NCI-H526 treated with DMSO at 0.1 percent for 48 hours (cell line): ENCODE measurements at regions not wholly inside any gene's neighbourhood (a gene's known extent, or its start where the extent isn't known, plus 50 kb on each side); places are given as distances from the start of the nearest gene placed in this dataset.
"Not testable (repeated sequence)": the region's sequence is repeated elsewhere in the genome, so short reads cannot be mapped to it uniquely, and the experiment has no call there.

Experiments used
- DNase-seq: peaks from one replicate; lab custom pipeline; 2025; lab: John Stamatoyannopoulos, UW

DNA sequence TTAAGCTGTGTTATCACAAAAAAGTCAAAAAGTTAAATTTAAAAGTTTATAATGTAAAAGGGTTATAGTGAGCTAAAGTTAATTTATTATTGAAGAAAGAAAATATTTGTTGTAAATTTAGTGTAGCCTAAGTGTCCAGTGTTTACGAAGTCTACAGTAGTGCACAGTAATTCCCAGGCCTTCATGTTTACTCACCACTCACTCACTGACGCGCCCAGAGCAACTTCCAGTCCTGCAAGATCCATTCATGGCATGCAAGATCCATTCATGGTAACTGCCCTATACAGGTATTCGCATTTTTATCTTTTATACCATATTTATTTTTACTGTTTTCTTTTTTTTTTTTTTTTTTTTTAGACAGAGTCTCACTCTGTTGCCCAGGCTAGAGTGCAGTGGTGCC, 69.5 kb downstream of the TPRA1 start:
- no peak for DNase-seq

DNA sequence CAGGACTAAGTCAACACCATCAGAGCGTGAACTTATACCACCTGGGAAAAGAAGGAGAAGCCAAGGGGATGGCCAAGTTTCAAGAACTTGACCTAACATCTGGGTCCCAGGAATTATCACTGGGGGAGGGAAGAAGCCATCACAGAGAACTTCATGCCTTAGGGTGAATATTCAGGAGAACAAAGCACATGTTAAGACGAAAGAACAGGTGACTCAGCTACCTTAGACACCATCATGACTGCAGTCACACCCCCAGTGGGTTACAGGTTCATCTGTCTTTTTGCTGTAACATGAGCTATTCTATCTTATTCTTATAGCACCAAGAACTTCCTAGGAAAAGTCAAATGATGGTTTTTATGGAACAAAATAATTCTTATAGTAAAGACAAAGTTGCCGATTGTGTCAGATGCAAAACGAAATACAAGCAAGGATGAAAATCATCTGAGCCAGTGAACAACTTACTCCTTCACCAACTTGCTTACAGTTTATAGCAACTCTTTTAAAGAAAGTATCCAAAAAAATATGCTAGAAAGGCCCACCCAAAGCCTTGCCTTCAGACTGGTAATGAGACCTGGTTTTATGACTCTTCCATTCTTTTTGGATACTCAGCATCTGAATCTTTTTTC, 72.0 kb downstream of the TPRA1 start:
- DNase-seq, result no peak

DNA sequence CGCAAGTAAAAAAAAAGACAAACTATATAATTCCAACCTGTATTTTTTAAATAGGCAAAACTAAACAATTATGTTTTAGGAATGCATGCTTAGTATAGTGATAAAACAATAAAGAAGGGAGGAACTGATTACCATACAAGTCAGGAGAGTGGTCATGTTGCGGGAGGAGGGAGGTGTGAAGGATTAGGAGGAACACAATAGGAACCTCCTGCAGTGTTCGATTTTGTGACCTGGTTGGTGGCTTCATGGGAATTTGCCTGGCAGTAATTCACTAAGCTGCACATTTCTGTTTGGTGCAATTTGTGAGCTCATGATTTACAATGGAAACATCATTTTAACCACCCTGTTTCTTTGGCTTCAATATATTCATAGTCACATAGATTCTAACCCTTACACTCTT, 78.3 kb downstream of the TPRA1 start:
- no peak for DNase-seq

DNA sequence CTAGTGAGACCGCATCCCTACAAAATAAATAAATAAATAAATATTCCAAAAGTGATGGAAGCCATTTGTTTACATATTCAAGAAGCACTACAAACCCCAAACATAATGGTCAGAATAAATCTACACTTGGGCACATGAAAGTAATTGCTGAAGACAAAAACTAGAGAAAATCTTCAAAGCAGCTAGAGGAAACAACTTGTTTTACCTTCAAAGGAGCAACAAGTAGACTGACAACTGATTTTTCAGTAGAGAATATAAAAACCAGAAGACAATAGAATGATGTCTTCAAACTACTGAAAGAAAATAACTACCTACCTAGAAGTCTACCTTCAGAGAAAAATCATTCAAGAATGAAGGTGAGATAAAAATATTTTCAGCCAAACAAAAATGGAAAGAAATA, 89.4 kb downstream of the TPRA1 start:
- no peak for DNase-seq

DNA sequence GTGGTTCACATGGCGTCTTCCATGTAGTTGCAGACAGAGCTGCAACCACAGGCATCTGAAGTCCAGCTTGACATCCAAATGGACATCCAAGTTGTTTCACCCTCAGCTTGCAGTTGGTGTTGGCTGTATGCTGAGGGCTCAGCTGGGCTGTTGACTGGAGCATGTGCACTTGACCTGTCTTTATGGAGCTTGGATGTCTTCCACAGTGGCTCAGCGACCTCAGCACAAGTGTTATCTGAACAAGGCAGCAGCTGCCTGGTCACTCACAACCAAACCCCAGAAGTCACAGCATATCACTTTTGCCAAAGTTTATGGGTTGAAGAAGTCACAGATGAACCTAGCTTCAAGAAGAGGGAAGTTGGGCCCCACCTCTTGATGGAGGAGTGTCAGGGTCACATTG, 92.9 kb downstream of the TPRA1 start:
- no peak for DNase-seq

DNA sequence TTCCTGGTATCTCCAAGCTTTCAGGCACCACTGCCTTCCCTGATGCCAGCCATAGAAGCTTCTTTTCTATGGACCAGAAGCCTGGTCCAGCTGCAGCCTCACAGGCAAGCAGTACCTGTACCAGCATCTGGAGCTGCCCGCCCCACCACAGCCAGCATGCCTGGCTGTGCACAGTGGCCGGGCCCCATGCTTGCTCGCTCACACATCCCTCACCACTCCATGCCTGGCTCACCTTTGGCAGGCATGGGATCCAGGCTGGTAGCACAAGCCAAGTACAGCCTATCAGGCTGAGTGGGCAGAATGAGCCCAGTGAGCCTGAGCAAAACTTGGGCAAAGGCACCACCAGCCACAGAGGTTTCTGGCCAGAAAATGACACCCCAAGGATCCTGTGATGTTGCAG, 93.4 kb downstream of the TPRA1 start:
- DNase-seq, result no peak

DNA sequence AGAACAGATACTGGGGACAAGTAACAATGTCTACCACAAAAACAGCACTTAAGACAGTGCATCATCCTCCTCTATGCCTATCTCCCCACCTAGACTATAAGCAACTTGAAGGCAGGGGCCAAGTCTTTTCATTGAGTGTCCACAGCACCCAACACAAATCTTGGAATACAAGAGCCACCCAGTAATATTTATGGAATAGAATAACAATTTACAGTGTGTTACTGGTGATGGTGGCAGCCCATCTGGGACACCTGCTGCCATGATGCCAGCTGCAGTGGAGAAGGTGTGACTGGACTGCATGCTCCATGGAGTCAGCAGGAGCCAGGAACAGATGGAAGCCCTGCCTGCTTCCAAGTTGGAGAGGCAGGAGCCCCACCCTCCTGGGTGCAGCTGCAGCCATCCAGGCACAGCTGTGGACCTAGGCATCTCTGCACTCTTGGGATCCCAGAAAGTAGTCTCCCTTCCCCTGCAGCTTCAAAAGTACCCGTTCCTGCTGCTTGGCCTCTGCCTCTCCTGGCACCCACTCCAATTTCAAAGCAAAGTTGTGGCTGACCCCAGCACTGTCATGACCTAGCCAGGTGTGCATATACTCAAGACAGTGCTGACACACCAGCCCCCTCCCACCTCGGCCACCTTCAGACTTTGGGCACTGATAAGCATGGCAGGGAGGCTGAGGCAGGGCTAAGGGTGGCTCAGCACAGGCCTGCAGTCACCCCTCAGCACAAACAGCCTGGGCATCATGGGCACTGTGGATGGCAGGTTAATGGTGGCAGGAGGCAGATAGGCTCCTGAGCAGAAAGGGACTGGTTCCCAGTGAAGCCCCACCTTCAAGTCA, 94.5 kb downstream of the TPRA1 start:
- no peak for DNase-seq

DNA sequence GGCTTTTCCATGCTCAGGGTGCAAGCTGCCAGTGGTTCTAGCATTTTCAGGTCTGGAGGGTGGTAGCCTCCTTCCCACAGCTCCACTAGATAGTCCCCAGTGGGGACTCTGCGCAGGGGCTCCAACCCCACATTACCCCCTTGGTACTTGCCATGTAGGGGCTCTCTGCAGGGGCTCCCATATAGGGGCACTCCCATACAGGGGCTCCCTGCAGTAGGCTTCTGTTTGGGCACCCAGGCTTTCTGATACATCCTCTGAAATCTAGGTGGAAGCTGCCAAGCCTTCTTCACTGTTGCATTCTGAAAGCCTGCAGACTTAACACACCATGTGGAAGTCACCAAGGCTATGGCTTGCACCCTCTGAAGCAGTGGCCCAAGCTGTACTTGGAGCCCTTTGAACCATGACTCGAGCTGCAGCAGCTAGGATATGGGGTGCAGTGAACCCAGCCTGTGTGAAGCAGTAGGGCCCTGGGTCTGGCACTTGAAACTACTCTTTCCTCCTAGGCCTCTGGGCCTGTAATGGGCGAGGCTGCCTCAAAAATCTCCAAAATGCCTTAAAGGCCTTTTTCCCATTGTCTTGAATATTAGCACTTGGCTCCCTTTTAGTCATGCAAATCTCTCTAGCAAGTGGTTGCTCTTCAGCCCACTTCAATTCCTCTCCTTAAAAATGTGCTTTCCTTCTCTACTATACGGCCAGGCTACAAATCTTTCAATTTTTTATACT, 96.4 kb downstream of the TPRA1 start:
- DNase-seq, result no peak

DNA sequence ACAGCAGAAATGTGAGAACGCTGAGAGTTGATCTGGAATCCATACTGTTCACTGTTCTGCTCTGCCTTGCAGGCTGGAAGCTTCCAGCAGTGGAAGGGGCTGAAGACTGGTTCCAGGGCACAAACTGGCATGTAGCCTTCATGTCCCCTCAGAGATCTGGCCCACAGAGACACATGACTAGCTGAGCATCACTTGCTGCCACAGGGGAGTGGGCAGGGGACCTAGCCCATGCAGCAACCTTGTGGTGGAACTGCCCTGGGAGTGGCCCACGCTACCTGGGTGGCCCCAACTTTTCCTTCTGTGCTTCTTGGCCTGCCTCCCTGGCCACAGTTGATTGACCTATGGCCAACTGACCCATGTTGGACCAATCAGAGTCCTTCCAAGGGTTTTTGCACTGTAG, 98.1 kb downstream of the TPRA1 start:
- DNase-seq, result no peak

DNA sequence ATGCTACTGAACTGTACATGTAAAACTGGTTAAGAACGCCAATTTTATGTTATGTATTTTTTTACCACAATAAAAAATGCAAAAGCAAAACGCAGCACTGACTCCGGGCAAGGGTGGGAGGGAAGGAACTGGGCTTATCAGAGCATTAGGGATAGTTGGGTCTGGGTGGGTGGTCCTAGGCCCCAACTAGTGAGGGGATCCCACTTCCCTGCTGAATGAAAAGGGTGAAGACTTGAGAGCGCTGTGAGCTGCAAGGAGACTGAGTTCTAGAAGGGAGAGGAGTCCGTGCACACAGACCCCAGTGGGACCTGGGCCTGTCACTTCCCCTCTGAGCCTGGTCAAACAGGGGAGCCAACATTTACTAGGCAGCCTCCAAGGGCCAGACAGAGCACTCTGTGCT, 98.6 kb downstream of the TPRA1 start:
- DNase-seq, result no peak

DNA sequence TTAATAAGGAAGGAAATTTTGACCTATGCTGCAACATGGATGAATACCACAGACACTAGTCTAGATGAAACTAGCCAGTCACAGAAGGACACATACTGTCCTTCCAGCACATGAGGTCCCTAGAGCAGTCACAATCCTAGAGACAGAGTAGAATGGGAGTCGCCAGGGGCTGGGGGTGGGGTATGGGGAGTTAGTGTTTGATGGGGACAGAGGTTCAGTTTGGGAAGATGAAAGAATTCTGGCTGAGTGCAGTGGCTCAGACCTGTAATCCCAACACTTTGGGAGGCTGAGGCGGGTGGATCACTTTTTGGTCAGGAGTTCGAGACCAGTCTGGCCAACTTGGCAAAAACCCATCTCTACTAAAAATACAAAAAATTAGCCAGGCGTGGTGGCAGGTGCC, 99.2 kb downstream of the TPRA1 start:
- DNase-seq, result no peak

DNA sequence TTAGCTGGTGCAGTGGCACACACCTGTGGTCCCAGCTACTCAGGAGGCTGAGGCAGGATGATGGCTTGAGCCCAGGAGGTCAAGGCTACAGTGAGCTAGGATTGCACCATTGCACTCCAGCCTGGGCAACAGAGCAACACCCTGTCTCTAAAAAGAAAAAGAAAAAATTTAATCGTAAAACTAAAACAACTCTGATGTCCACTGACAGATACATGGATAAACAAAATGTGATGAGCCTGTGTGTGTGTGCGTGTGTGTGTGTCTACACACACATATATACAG, 99.6 kb downstream of the TPRA1 start:
- not testable (repeated sequence) for DNase-seq

DNA sequence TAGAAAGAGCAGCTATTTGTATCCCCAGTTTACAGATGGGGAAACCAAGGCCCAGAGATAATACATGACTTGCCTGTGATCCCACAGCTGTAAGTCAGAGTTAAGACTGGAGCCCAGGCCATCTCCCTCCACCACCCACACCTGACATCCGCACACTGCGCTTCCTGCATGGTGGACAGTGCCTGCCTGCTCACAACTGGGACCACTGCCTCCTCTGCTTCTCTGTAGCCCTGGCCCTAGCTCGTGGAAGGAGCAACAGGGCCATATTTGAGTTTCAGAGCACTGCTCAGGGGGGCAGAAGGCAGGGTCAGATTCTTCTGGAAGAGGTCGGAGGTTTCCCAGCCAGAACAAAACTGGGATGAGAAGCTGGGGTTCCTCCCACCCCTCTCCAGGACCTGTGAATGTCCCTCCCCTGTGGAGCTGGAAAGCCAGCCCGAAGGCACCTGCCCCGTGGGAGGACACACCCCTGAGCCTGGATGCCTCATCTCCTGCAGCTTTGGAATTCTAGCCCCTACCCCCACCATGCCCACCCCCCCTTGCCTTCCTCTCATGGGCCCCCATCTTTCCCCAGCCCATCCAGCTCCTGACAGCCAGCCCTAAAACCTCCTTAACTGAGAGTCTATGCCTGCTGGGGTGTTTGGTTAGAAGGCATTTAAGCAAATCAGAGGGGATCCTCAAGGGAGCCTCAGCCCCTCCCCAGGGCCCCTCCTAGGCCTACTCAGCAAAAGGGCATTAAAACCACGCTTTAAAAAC, 100.1 kb downstream of the TPRA1 start:
- peak; percentile 14 for DNase-seq

DNA sequence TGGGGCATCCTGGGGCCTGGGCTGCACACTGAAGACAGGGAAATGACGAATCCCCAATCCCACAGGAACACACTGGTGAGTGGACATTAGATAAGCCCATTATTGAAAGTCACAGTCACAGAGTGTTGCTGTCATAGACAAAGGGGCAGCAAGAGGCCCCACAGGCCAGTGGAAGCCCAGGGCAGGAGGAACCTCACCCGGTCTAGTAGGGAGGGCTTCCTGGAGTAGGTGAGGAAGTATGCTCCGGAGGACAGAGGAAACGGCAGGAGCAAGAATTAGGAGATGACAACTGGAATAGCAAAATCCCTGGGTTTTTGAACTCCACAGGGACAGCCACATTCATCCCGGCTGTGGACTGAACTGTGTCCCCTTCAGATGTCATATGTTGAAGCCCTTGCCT, 101.2 kb downstream of the TPRA1 start:
- no peak for DNase-seq

DNA sequence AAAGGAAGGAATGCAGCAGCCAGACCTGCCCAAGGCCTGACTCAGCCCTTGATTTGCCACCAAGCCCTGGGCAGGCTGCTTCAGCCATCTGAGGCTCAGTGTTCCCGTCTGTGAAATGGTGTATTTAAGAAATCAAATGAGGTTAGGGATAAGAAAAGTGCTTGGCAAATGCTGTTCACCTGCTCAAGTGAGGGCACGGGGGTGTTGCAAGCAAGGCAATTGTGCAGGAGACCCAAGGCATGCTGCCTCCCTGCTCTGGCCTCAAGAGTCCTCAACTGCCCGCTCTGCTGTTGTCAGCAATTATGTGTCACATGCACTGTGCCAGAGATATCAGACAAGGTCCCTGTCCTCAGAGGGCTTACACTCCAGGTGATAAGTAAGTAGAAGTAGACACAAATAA, 101.8 kb downstream of the TPRA1 start:
- DNase-seq, result no peak

DNA sequence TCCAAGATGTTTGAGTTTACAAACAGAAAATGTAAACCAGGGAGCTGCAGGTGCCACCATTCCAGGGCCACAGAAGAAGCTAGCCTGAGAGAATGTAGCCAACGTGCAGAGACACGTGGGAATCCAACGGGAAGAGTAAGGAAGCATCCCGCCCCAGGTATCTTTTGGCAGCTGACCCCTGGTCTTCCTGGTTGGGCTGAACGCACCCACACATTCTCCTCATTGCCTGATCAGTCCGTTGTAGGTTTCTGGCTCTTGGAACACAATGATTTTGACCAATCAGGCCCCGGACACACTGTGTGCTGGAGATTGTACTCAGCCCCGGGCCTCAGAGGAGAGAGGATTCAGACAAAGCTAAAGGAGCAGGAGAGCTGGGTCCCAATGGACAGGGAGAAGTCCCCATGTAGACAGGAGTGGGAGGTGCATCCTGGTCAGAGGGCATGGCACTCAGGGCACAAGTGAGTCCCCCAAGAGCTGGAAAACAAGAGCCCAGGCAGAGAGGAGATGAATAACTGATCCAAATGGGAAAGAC, 102.3 kb downstream of the TPRA1 start:
- no peak for DNase-seq

DNA sequence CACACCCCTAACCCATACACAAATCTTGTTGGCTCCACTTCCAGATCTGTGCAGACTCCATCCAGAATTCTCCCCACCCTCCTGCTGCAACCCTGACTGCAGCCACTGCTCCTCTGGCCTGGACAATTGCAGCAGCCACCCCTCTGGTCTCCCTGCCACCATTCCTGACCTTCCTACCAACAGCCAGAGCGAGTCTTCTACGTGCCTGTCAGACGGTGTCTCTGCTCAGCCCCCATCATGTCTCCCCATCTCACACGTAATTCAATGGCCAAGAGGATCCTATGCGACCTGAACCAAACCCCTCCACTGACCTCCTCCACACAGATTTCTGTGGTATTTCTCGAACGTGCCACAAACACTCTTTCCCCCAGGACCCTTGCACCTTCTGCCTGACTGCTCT, 103.3 kb downstream of the TPRA1 start:
- DNase-seq, result no peak

DNA sequence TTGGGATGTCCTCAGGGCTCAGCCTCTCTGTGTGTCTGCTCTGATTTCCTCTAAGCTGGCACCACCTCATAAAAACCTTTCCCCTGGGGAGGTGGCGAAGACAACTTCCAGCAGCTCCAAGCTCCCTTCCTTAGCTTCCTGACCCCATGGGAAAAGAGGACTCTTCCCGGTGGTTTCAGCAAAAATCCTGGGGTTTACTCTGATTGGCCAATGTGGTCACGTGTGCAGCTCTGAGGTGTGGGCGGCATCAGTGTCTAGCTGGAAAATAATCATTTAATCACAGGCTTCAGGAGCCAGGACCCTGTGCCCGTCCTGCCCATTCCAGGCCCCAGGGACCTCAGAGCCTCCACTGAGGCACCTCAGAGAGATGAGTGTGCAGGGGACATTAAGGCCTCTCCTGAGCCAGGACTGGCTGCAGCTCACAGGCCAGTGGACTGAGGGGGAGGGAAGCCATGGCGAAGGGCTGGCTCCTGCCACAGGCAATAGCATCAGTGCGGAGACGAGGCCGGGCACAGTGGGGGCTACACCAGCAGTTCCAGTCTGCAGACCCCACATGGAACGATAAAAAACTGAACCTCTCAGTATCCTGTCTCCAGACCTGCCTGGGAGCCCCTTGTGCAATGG, 104.1 kb downstream of the TPRA1 start:
- no peak for DNase-seq

DNA sequence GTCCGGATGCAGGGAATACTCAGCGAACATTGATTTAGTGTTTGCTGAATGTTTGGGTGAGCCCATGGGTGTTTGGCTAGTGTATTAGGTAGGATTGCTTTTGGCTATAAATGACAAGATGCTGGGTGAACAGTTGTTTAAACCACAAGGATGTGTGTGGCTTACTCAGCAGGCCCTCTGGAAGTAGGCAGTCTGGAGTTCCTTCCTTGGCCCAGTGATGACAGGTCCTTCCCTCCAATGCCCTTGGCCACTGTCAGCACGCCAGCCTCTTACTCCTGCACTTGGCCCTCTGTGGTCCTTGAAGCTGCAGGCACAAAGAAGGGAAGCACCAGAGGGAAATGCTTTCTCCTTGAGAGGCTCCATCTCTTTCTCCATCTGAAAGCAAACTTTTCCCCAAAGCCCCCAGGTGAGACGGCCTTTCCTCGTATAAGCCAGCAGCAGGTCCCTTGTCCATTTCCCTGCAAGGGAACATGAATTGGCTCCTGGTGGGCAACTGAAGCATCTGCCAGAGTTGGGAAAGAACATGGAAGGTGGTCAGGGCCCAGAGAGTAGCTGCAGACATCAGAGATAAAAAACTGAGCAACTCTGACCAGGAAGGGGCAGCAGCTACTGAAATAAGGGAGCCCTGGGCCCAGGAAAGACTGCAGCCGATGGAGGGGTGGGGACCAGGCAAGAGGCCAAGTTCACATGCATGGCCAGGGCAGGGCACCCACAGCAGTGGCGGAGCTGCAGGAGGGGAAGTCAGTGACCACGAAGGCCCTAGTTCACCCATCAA, 105.0 kb downstream of the TPRA1 start:
- no peak for DNase-seq

DNA sequence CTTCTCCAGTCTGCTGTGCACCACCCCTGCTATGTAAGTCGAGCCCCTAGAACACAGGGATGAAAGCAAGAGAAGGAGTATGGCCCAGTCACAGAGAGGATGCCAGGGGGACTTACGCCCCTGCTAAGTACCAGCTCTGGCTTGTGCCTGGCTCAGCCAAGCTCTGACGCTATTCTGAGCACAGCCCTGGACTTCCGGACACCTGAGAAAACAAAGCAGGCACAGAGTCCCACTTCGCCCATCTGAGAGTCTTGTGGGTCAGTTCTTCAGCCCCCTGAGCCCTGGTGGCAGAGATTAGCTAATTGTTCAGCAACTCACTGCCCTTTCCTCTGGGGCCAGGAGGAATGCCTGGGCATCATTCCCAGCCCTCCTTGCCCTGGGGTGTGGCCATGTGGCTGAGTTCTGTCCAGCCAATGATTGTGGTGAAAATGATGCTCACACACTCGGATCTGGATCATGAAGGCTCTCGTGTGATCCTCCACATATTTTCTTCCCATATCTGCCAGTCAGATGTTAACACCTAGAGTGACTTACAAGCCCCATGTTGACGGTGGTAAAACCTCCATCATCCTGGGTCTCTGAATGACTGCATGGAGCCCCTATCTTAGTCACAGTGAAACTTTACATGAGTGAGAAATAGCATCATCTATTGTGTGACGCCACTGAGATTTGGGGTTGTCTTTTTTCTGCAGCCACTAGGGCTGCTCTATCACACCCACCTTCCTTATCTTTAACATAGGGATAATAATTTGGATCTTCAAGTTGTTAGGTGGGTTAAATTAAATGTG, 105.7 kb downstream of the TPRA1 start:
- DNase-seq, result no peak
